OCI-LY1 (cell line): ENCODE measurements at regions not wholly inside any gene's neighbourhood (a gene's known extent, or its start where the extent isn't known, plus 50 kb on each side); places are given as distances from the start of the nearest gene placed in this dataset.

Experiments
- H2AFZ ChIP-seq: fragments of 200-600 bp; sonication (generic), shearing (Covaris generic); 2 replicates; pipeline ENCODE4 v1.6.0; 2014; ENCODE audit warnings: antibody characterized with exemption, mild to moderate bottlenecking, low read length
- H3F3A ChIP-seq: fragments of 200-600 bp; sonication (generic), shearing (Covaris generic); 2 replicates; pipeline ENCODE4 v1.6.0; 2014; ENCODE audit warnings: mild to moderate bottlenecking, antibody characterized with exemption, low read length, moderate library complexity; ENCODE audit not compliant: insufficient read depth
- H3K27ac ChIP-seq: fragments of 200-600 bp; sonication (generic); 2 replicates; pipeline ENCODE4 v1.5.1; 2014; ENCODE audit warnings: low read length, mixed run types, mild to moderate bottlenecking, low read depth; ENCODE audit not compliant: poor library complexity, severe bottlenecking
- H3K27me3 ChIP-seq: fragments of 200-600 bp; sonication (generic); 2 replicates; pipeline ENCODE4 v1.6.0; 2014; ENCODE audit warnings: antibody characterized with exemption, mild to moderate bottlenecking, low read length, moderate library complexity; ENCODE audit not compliant: insufficient read depth
- H3K36me3 ChIP-seq: fragments of 200-600 bp; sonication (generic); 2 replicates; pipeline ENCODE4 v1.6.1; 2014; ENCODE audit warnings: mild to moderate bottlenecking, antibody characterized with exemption, low read length, moderate library complexity, mixed read lengths; ENCODE audit not compliant: insufficient read depth
- H3K4me1 ChIP-seq: fragments of 200-600 bp; sonication (generic); 2 replicates; pipeline ENCODE4 v1.5.1; 2014; ENCODE audit warnings: mild to moderate bottlenecking, low read length, moderate library complexity; ENCODE audit not compliant: insufficient read depth, severe bottlenecking
- H3K4me2 ChIP-seq: fragments of 200-600 bp; sonication (generic), shearing (Covaris generic); 2 replicates; pipeline ENCODE4 v1.6.1; 2014; ENCODE audit warnings: low read length
- H3K4me3 ChIP-seq: fragments of 200-600 bp; sonication (generic); 2 replicates; pipeline ENCODE4 v1.5.1; 2014; ENCODE audit warnings: low read length, low read depth, mild to moderate bottlenecking, mixed read lengths; ENCODE audit not compliant: poor library complexity, severe bottlenecking
- H3K79me2 ChIP-seq: fragments of 200-600 bp; shearing (Covaris generic); 2 replicates; pipeline ENCODE4 v1.6.1; 2016; ENCODE audit warnings: mixed run types, low read length, mixed read lengths; ENCODE audit not compliant: insufficient read depth
- H3K9ac ChIP-seq: fragments of 200-600 bp; sonication (generic), shearing (Covaris generic); 2 replicates; pipeline ENCODE4 v1.6.1; 2014; ENCODE audit warnings: mild to moderate bottlenecking, low read length, mixed read lengths
- H3K9me2 ChIP-seq: fragments of 200-600 bp; sonication (generic), shearing (Covaris generic); 2 replicates; pipeline ENCODE4 v1.6.1; 2014; ENCODE audit warnings: low read depth, mild to moderate bottlenecking, low read length, mixed read lengths
- H3K9me3 ChIP-seq: fragments of 200-600 bp; shearing (Covaris generic); 2 replicates; pipeline ENCODE4 v1.6.1; 2014; ENCODE audit warnings: low read length, mixed read lengths
- H4K20me1 ChIP-seq: fragments of 200-600 bp; sonication (generic), shearing (Covaris generic); 2 replicates; pipeline ENCODE4 v1.6.0; 2016; ENCODE audit warnings: mild to moderate bottlenecking, low read length; ENCODE audit not compliant: insufficient read depth
- CTCF ChIP-seq: fragments of 200-600 bp; sonication (generic), shearing (Covaris generic); IDR thresholded peaks from 2 replicates; pipeline ENCODE4 v1.5.1; 2017; ENCODE audit warnings: mild to moderate bottlenecking, antibody characterized with exemption, low read length, moderate library complexity, mixed read lengths
- EZH2 ChIP-seq: fragments of 200-600 bp; sonication (generic), shearing (Covaris generic); IDR thresholded peaks from 2 replicates; pipeline ENCODE4 v1.8.0; 2017; ENCODE audit warnings: borderline replicate concordance, mixed run types, mild to moderate bottlenecking, antibody characterized with exemption, low read length, moderate library complexity, mixed read lengths

- Histone ChIP-seq H3K27me3 (peaks cover 9% of the 10 kb centered on the region; the same call in 1 of the 2 replicates), H3K36me3 (no peaks in the 10 kb centered on the region), H3K4me2 (no peak overlapping the region), H2AFZ (no peak overlapping the region), H3K9me2 (no peaks in the 10 kb centered on the region), H3K27ac (no peak overlapping the region), H3K9ac (no peak overlapping the region), H3K4me1 (no peaks in the 10 kb centered on the region), H3F3A (no peaks in the 10 kb centered on the region), H3K9me3 (no peaks in the 10 kb centered on the region), H3K4me3 (no peak overlapping the region), H3K79me2 (no peaks in the 10 kb centered on the region), H4K20me1 (no peaks in the 10 kb centered on the region)
- TF ChIP-seq EZH2, result no peak
- no peak for TF ChIP-seq CTCF
Observed at GRCh38 chr22:48835364-48835763, 992.3 kb downstream of the BRD1 start.

GRCh38 chr22:48834404-48834803, 993.3 kb downstream of the BRD1 start:
- Histone ChIP-seq H3K27me3 (peaks cover 9% of the 10 kb centered on the region; the same call in 1 of the 2 replicates), H3K4me1 (no peaks in the 10 kb centered on the region), H3K4me2 (no peak overlapping the region), H3K4me3 (no peak overlapping the region), H4K20me1 (no peaks in the 10 kb centered on the region), H3K36me3 (no peaks in the 10 kb centered on the region), H3K27ac (no peak overlapping the region), H3K79me2 (no peaks in the 10 kb centered on the region), H3K9ac (no peak overlapping the region), H3K9me3 (no peaks in the 10 kb centered on the region), H3F3A (no peaks in the 10 kb centered on the region), H2AFZ (no peak overlapping the region), H3K9me2 (no peaks in the 10 kb centered on the region)
- TF ChIP-seq CTCF (no peak), EZH2 (no peak)

GRCh38 chr22:48832592-48832991, 995.1 kb downstream of the BRD1 start:
- Histone ChIP-seq H3K9ac (no peak overlapping the region), H2AFZ (no peak overlapping the region), H3F3A (no peaks in the 10 kb centered on the region), H3K36me3 (no peaks in the 10 kb centered on the region), H3K27ac (no peak overlapping the region), H3K4me2 (no peak overlapping the region), H3K4me3 (no peak overlapping the region), H3K27me3 (peaks cover 13% of the 10 kb centered on the region; the same call in 1 of the 2 replicates), H3K79me2 (no peaks in the 10 kb centered on the region), H4K20me1 (no peaks in the 10 kb centered on the region), H3K9me3 (no peaks in the 10 kb centered on the region), H3K9me2 (no peaks in the 10 kb centered on the region), H3K4me1 (no peaks in the 10 kb centered on the region)
- TF ChIP-seq EZH2, result no peak
- TF ChIP-seq CTCF, result no peak
